CD4-positive, alpha-beta T cell treated with Interferon gamma for 1 hour (primary cell): ENCODE measurements at regions not wholly inside any gene's neighbourhood (a gene's known extent, or its start where the extent isn't known, plus 50 kb on each side); places are given as distances from the start of the nearest gene placed in this dataset.
"Not testable (repeated sequence)": the region's sequence is repeated elsewhere in the genome, so short reads cannot be mapped to it uniquely, and the experiment has no call there.

Experiments used
- DNase-seq: peaks from one replicate; pipeline ENCODE4 v3.0.0-alpha.2; 2020

DNA sequence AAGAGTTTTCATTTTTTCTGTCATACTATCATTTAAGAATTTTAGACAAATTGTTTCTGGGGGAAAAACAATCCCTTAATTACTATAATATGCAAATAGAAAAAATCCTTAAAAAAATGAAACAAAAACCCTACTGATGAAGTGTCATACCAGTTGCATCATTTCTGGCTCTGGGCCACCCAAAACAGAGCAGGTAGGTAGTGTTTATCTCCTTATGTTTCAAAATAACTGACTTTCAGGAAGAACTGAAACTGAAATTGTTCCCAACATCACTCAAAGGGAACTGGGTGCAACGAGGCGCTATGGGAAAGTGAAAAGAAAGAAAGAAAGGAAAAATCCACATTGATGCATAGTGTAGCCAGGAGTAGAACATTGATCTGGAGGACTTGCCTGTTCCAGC, 653.1 kb upstream of the SOX9 start:
- no peak for DNase-seq

GRCh38 chr17:71470062-71470461, 650.8 kb upstream of the SOX9 start:
- no peak for DNase-seq

GRCh38 chr17:71472809-71473789, 647.7 kb upstream of the SOX9 start:
- no peak for DNase-seq

DNA sequence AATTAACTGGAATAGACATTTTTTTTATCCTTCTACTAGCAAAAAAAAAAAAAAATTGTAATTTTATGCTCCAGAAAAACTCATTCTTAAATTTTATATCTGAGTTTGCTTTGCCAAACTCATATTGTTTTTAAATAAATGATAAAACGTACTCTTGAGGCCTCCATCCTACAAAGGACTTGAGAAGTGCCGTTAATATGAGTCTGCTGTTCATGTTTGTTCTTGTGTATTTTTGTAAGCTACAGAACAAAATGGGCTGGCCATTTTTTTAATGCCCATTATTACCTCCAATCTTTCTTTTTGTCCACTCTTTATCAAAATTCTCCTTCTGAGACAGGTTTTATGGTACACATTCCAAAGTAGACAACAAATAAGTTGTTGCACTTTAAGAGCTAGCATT, 643.5 kb upstream of the SOX9 start:
- no peak for DNase-seq

DNA sequence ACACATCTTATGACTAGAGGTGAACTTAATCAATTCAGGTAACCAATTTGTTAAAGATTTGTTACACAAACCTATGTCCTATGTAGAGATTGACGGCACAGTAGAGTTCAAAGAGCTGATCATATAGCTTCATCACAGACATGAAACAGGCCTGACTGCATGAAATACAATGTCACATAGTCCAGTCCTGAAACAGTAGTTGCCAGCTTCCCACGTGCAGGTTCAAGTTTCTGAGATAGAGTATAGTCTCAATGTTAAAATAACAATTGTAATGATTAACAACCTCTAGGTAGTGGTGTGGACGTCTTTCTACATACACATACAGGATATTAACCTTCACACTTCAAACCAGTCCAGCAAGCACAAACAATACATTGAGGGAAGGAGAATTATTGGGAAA, 640.7 kb upstream of the SOX9 start:
- no peak for DNase-seq

- DNase-seq = no peak
Observed at GRCh38 chr17:71482625-71483024, 638.2 kb upstream of the SOX9 start.

- no peak for DNase-seq
Observed at GRCh38 chr17:71484546-71484945, 636.3 kb upstream of the SOX9 start.

DNA sequence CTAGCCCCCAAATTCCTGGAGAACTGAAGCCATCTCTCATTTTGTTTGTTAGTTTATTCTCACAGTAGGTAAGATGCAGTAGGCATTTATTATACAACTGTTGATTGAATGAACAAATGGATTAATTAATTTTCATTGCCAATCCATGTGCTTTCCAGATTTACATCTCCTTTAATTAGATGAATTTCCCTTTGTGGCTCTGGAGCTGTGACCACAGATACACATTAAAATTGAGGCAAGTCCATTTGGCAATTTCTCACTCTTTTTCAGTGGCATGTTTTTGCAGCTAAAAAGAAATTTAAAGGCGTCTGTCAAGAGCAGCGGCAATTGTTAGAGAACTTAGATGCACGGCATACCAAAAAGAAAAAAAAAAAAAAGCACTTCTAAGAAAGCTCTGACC, 635.4 kb upstream of the SOX9 start:
- no peak for DNase-seq

DNA sequence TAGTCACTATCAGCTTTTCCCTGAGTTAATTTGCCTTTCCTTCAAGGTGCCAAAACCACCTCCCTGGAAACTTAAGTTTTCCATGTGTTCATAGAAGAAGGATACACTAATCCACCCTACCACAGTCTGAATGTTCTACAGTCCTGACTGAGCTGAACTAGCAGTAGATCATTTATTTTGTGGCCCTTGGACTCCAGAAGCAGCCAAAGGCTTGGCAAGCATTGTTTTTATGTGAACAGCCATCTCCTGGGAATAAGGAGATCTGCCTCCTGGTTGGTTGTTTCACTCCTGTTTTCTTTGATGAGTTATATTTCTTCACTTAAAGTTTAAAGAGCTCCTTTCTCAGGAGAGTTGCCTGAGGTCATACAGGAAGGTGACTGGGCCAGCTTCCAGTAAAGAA, 634.6 kb upstream of the SOX9 start:
- DNase-seq = no peak

DNA sequence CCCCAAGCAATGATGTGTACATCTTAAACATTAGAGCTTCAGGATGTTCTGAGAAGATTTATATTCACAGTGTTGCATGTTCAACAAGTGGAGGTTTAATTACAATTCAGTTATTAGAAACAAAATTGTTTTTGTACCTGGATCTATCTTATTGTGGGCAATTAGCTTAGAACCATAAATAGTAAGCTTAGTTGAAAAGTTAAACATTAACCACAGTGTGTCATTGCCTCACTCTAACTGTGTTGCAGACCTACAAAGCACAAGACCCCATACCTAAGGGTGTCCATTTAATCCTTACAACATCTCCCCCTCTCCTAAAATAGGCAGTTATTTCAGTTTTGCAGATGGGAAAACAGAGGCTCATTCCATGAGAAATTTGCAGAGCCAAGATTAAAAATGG, 632.0 kb upstream of the SOX9 start:
- no peak for DNase-seq

DNA sequence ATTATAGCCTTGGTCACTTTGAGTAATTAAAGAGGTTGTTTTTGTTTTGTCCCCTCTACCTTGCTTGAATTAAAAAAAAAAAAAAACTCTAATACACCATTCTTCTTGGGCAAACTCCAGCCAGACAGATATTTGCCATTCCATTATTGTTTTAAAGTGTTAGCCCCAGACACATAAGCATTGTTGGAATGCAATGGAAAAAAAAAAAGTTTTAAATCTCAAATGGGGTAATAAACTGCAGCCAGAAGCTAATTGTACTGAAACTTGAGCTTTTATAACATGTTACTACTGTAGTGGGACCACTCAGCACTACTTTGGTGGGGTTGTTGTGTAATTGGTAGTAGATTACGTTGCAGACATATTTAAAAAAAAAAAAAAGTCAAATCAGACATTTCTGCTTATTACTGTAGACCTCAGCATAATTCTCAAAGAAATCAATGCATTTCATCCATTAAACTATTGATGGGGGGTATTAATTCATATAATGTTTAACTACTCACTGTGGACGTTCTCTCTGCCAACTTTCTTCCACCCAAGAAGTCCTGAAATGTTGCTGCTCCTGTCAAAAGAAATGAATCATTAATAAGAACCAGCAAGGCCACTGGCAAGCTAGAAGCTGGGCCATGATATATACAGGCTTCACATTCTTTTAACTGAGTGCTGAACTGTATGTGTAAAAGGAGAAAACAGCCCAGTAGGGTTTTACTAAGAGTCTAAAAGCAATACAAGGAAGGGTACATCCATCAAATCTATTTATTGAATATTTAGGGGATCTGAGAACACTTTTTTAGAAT, 626.6 kb upstream of the SOX9 start:
- DNase-seq = no peak

- DNase-seq = no peak
Observed at GRCh38 chr17:71495420-71495819, 625.4 kb upstream of the SOX9 start.

DNA sequence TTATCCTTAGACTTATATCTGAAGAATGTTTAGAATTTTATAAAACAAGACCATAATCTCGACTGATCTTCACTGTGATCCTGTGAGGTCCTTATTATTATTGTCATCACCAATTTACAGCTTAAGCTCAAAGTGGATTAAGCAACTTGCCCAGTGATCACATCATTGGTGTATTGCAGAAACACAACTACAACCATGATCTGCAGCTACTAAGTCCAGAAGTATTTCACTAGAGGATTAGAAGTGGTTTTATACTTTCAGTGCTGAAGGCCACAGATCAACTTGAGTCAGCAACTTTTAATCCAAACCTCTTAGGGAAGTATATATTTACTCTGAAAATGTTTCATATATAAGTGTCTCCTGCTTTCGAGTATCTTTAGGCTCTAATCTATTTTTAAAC, 624.3 kb upstream of the SOX9 start:
- DNase-seq = no peak

DNA sequence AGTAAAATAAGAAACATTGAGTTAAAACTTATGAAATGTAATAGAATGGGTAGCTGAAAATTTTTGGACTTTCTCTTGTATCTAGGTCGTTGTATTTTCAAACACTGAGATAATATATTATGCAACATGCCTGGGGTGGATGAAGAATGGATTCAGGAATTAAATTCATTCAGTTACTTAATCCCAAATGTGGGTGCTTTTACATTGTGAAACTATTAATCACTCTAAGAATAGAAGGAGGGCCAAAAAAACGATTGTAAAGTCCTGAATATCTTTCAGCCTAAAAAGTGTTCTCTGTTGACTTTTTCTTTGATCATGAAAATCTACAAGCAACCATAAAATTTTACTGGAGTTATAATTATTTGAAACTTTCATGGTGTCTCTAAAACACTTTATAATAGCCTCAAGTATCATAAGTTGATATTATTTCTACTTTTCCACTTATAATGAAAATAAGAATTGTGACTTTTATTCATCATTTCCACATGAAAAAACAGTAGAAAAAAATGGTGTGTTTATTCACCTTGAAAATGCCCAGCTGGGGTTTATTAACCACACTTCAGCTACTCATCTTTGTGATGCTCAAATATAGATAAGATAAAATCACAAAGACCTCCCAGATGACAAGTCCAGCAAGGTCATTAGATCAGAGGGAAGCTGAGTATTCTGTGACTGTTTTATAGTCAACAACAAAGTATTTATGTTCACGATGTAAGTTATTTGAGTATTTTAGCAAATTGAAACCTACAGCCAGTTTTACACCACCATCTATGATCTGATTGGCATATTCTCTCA, 619.9 kb upstream of the SOX9 start:
- no peak for DNase-seq

- DNase-seq = no peak
Observed at GRCh38 chr17:71501711-71502110, 619.1 kb upstream of the SOX9 start.

DNA sequence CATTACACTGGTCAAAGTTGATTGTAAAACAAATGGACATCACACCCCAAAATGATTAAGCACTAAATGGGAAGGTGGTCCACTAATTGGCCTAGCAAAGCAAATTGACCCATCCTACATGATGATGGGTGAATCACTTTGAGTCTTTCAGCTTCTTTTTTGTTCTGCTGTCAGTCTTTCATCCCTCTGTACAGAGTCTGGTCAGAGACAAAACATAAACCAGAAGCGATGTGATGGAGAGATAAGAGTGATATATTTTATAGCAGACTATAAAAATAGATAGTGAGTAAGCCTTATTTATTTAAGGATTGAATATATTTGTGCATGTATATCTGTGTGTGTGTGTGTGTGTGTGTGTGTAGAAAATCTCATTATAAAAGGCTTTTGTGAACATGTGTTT, 618.4 kb upstream of the SOX9 start:
- DNase-seq = no peak

- no peak for DNase-seq
Observed at GRCh38 chr17:71503710-71504465, 616.9 kb upstream of the SOX9 start.

GRCh38 chr17:71505200-71505599, 615.6 kb upstream of the SOX9 start:
- no peak for DNase-seq

GRCh38 chr17:71505981-71506380, 614.8 kb upstream of the SOX9 start:
- no peak for DNase-seq

DNA sequence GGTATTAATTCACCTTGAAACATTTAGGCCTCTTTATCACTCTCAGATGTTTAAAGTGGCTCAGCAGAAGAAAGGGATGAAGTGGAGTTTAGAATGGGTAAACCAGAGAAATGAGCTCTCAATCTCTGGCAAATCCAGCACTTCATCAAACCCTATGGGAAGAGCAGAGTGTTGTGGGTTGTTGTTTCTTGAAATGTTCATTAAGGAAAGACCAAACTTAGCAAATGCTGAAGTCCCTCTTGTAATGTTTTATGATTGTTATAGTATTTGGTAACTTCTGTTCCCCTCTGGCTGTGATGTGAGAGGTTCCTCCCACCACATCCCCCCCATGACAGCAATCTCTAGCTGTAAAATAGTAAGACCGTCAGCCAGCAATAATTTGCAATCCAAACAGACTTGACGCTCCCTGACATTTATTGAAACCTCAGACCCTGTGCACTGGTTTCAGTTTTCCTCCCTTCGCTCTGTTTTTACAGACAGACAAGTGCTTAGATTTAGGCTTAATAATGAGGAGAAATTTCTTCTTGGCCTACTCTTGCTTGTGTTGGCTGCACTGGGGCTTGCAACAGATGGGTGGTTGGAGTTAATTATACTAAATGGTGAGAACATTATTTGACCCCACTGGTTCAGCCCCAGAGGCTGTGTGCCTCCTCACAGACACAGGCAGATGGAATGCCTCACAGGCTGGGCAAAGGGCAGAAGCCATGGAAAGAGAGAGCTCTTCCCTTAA, 609.4 kb upstream of the SOX9 start:
- no peak for DNase-seq

GRCh38 chr17:71513725-71514124, 607.1 kb upstream of the SOX9 start:
- DNase-seq = not testable (repeated sequence)

GRCh38 chr17:71516149-71516548, 604.7 kb upstream of the SOX9 start:
- no peak for DNase-seq
